Stimulated activated effector memory CD8-positive, alpha-beta T cell treated with anti-CD3 and anti-CD28 coated beads, Interleukin-12 subunit alpha, Interleukin-12 subunit beta, amount 100 ng/mL, for 72 hours (primary cell): ENCODE measurements at regions not wholly inside any gene's neighbourhood (a gene's known extent, or its start where the extent isn't known, plus 50 kb on each side); places are given as distances from the start of the nearest gene placed in this dataset.
A peak's percentile ranks its signal among the peaks of the same experiment; 100 is the strongest.
"Not testable (repeated sequence)": the region's sequence is repeated elsewhere in the genome, so short reads cannot be mapped to it uniquely, and the experiment has no call there.

Experiments used
- ATAC-seq: fragments of 150-1000 bp; cut with Tn5 transposase; 2 replicates; pipeline ENCODE4 v1.10.0; 2021
- DNase-seq, 2 donors: peaks; one replicate each; pipeline ENCODE4 v3.0.0; 2021 to 2022; ENCODE audit warnings: low spot score in 2 of 2
- H3K27ac Mint-ChIP-seq: one replicate; pipeline ENCODE4 v1.8.0; 2022; ENCODE audit warnings: mild to moderate bottlenecking, mixed read lengths
- H3K36me3 Mint-ChIP-seq: one replicate; pipeline ENCODE4 v1.8.0; 2022; ENCODE audit warnings: mild to moderate bottlenecking, mixed read lengths
- H3K4me1 Mint-ChIP-seq: one replicate; pipeline ENCODE4 v1.8.0; 2022; ENCODE audit warnings: mixed read lengths
- H3K4me3 Mint-ChIP-seq: one replicate; pipeline ENCODE4 v1.8.0; 2022; ENCODE audit warnings: mild to moderate bottlenecking, mixed read lengths
- H3K9me3 Mint-ChIP-seq: one replicate; pipeline ENCODE4 v1.8.0; 2022; ENCODE audit warnings: mixed read lengths

DNA sequence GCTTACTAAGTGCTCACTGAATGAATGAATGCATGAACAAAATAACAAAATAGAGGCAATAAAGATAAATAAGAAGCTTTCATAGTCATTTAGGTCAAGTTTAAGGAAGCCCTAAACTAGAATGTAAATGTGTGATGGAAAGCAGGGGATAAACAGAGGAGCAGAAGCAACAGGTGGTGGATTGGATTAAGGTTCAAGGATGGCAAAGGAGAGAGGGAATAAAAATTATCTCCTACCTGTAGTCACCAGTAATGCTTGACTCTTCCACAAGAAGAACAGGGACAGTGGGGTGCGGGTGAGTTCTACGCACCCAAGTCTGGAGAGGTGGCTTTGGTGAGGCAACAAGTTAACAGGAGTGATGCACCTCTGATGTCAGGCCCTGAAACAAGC, 212.4 kb downstream of the ZIC5 start:
- ATAC-seq = no peak
- no peak for DNase-seq
- H3K36me3 Mint-ChIP-seq = no peaks in the 10 kb centered on the region
- peaks cover 8% of the 10 kb centered on the region for H3K9me3 Mint-ChIP-seq
- H3K27ac Mint-ChIP-seq = no peak overlapping the region
- no peak overlapping the region for H3K4me3 Mint-ChIP-seq
- H3K4me1 Mint-ChIP-seq = peaks cover 11% of the 10 kb centered on the region

DNA sequence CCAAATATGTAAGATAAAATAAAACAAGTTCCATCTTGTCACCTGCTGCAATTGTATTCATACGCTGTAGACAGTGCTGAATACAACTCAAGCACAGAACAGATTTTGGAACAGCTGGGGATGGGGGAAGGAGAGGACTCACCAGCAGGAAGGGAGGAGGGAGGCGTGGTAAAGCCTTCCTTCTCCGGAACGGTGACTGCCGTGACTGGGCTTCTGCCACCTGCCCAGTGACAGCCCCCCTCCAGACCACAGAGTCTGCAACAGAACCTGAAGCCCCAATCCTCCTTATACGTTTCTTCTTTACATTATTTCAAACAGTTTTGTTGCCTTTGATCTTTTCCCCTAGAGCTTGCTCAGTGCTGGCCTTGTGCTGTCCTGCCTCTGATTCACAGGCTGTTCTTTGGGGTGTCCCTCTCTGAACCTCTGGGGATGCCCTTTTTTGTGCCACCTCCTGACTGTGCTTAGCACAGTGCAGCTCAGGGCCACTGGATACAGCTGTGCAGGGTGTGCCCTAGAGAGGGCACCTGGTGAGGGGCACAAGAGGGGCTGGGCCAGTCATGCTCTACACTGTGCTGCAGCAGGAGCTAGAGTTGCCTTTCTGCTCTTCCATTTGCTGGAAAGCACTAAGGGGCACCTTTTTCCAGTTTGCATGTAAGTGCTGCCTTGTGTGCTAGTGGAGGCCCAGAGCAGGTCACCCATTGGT, 213.0 kb downstream of the ZIC5 start:
- H3K9me3 Mint-ChIP-seq = peaks cover 8% of the 10 kb centered on the region
- H3K36me3 Mint-ChIP-seq = no peaks in the 10 kb centered on the region
- ATAC-seq (no peak), DNase-seq (no peak)
- no peak overlapping the region for H3K4me3 Mint-ChIP-seq
- no peak overlapping the region for H3K27ac Mint-ChIP-seq
- H3K4me1 Mint-ChIP-seq = peaks cover 11% of the 10 kb centered on the region

DNA sequence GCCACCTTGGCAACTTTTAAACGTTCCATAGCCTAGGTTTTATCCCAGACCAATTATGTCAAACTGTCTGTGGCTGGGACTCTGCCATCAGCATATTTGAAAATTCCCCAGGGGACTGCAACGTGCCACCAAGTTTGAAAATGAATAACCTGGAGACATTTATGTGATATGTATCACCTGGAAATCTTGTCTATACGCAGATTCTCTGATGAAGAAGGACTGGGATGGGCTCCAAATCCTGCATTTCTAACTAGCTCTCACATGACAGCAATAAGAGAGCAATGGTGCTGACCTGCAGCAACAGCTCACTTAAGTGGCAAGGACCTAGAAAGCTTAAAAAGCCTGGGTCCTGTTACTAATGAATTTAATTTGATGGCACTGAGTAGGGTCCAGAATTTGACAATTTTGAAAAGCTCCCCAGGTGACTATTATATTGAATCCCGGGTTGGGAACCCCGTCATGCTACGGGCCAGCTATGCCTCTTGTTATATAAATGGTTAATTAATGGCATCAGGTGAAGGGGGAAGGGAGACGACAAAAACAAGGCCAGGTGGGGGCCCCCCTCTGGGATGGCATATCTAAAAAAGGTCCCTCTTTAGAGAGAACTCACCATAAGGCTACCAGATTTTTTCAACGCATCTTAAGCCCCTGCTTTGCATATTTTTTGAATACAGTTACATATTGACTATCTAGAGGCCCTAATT, 213.7 kb downstream of the ZIC5 start:
- ATAC-seq (no peak), DNase-seq (no peak)
- H3K27ac Mint-ChIP-seq = no peak overlapping the region
- no peaks in the 10 kb centered on the region for H3K36me3 Mint-ChIP-seq
- no peak overlapping the region for H3K4me3 Mint-ChIP-seq
- H3K4me1 Mint-ChIP-seq = peaks cover 15% of the 10 kb centered on the region
- peaks cover 8% of the 10 kb centered on the region for H3K9me3 Mint-ChIP-seq

DNA sequence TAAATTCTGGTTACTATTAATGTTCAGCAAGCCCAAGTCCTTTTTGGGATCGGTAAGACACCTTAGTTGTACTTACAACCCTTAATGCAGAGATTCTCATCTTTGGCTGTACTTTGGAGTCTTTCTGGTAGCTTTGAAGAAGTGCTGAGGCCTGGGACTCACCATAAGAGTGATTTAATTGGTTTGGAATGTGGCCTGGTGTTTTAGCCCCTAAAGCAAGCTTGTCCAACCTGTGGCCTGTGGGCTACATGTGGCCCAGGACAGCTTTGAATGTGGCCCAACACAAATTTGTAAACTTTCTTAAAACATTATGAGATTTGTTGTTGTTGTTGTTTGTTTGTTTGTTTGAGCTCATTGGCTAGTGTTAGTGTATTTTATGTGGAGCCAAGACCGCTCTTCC, 215.3 kb downstream of the ZIC5 start:
- Mint-ChIP-seq H3K27ac (no peak overlapping the region), H3K4me1 (peaks cover 20% of the 10 kb centered on the region), H3K4me3 (no peak overlapping the region), H3K36me3 (no peaks in the 10 kb centered on the region), H3K9me3 (peaks cover 8% of the 10 kb centered on the region)
- DNase-seq (no peak), ATAC-seq (no peak)

DNA sequence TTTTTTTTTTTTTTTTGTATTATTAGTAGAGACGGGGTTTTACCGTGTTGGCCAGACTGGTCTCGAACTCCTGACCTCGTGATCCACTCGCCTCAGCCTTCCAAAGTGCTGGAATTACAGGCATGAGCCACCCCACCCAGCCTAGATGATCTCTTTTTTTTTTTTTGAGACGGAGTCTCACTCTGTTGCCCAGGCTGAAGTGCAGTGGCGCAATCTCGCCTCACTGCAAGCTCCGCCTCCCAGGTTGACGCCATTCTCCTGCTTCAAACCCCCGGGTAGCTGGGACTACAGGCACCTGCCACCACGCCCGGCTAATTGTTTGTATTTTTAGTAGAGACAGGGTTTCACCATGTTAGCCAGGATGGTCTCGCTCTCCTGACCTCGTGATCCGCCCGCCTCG, 216.8 kb downstream of the ZIC5 start:
- H3K4me3 Mint-ChIP-seq, H3K9me3 Mint-ChIP-seq, H3K36me3 Mint-ChIP-seq, DNase-seq, H3K27ac Mint-ChIP-seq, ATAC-seq: not testable (repeated sequence)
- H3K4me1 Mint-ChIP-seq = peaks cover 20% of the 10 kb centered on the region

DNA sequence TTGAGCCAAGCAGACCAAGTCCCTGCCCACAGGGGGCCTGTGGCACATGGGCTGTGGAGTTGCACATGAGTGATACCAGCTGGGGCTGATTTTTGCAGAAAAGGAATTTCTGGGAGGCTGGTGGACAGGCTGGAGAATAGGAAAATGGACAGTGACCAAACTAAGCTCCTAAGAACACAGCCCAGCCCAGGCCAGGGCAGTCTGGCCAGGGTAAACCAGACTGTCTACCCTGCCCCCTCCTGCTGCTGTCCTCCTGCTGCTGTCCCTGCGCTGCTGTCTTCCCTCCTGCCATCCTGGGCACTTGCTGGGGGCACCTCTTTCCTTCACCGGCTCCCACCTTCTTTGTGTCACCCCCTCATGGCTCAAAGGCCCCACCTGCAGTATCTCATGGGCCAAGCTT, 219.2 kb downstream of the ZIC5 start:
- H3K36me3 Mint-ChIP-seq = no peaks in the 10 kb centered on the region
- H3K4me1 Mint-ChIP-seq = peaks cover 9% of the 10 kb centered on the region
- ATAC-seq (no peak), DNase-seq (no peak)
- H3K4me3 Mint-ChIP-seq = no peak overlapping the region
- H3K9me3 Mint-ChIP-seq = no peaks in the 10 kb centered on the region
- no peak overlapping the region for H3K27ac Mint-ChIP-seq

DNA sequence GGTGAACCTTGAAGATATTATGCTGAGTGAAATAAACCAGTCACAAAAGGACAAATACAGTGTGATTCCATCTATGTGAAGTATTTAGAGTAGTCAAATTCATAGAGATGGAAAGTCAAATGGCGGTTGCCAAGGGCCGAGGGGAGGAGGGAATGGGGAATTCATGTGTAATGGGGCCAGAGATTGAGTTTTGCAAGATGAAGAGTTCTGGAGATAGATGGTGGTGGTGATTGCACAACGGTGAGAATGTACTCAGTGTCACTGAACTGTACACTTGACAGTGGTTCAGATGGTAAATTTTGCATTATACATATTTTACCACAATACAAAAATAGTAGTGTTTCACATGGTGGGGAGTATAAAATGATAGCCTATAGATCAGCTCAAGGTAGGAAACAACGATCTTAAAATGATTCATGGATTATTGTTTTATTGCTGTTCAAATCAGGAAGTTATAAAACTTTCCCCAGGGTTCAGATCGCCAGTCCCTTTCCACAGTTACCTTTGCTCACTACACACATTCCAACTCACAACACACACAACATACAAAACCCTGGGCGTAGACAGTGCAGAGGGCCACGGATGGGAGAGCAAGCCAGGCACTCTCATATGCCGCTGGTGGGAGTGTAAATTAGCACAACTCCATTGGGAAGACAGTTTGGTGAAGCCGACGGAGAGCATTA, 219.9 kb downstream of the ZIC5 start:
- Mint-ChIP-seq H3K9me3 (no peaks in the 10 kb centered on the region), H3K36me3 (no peaks in the 10 kb centered on the region), H3K27ac (no peak overlapping the region), H3K4me1 (peaks cover 9% of the 10 kb centered on the region), H3K4me3 (no peak overlapping the region)
- DNase-seq = no peak
- ATAC-seq = no peak

DNA sequence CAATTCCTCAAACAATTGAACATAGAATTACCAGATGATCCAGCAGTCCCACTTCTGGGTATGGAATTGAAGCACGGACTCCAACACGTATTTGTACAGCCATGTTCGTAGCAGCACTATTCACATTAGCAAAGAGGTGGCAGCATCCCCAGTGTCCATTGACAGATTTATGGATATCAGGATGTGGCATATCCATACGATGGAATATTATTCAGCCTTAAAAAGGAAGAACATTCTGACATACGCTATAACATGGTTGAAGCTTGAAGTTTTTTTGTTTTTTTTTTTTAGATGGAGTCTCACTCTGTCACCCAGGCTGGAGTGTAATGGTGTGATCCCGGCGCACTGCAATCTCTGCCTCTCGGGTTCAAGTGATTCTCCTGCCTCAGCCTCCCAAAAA, 220.6 kb downstream of the ZIC5 start:
- Mint-ChIP-seq H3K4me1 (peaks cover 9% of the 10 kb centered on the region), H3K27ac (no peak overlapping the region), H3K9me3 (no peaks in the 10 kb centered on the region), H3K36me3 (no peaks in the 10 kb centered on the region), H3K4me3 (no peak overlapping the region)
- ATAC-seq = no peak
- no peak for DNase-seq

DNA sequence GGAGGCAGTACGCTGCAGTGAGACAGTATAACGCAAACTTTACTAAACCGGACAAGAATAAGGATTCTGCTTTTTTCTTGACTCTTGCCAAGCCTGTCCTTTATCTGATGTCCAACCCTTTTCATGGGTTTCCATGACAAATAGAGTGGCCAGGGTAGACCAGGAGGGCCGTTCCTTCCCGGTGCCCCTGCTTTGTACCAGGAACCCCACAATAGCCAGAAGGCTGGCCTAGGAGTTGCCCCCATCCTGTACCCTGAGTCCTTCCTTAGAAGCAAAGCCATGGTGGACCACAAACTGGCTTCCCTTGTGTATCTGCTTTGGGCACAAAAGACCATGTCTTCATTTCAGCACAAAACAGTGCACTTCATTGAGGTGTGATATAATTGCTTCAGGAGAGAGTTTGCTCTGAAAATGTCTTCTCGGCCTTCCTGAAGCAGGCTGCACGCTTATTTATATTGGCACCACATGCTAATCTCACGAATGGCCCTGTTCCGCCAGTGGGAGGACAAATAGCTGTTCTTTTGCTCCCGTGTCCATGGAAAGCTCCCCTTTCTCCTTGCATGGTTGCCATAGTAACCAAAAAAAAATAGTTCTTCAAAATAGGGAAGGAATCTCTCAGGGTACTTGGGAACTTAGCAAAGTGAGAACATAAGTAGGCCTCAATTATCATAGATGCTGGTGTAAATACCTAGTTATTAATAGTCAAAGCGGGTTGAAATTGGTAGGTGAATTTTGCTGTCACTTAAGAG, 222.1 kb downstream of the ZIC5 start:
- Mint-ChIP-seq H3K4me1 (peaks cover 9% of the 10 kb centered on the region), H3K9me3 (no peaks in the 10 kb centered on the region), H3K4me3 (no peak overlapping the region), H3K36me3 (no peaks in the 10 kb centered on the region), H3K27ac (no peak overlapping the region)
- no peak for DNase-seq
- no peak for ATAC-seq

DNA sequence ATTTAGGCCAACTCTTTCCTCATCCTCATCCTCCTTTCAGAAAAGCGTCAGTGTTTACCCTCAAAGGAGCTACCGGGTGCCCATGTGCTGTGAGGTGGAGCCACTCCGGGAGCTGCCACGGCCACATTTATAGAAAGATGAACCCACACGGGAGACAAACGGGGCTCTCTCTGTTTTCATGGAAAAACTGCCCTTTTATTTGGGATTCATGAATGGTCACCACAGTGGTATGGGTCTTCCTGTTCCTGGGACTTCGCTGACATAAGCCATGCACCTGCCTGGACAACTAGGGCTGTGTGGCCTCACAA, 224.2 kb downstream of the ZIC5 start:
- Mint-ChIP-seq H3K27ac (no peak overlapping the region), H3K4me3 (no peak overlapping the region), H3K36me3 (no peaks in the 10 kb centered on the region), H3K4me1 (no peaks in the 10 kb centered on the region), H3K9me3 (no peaks in the 10 kb centered on the region)
- DNase-seq = no peak
- ATAC-seq = no peak

DNA sequence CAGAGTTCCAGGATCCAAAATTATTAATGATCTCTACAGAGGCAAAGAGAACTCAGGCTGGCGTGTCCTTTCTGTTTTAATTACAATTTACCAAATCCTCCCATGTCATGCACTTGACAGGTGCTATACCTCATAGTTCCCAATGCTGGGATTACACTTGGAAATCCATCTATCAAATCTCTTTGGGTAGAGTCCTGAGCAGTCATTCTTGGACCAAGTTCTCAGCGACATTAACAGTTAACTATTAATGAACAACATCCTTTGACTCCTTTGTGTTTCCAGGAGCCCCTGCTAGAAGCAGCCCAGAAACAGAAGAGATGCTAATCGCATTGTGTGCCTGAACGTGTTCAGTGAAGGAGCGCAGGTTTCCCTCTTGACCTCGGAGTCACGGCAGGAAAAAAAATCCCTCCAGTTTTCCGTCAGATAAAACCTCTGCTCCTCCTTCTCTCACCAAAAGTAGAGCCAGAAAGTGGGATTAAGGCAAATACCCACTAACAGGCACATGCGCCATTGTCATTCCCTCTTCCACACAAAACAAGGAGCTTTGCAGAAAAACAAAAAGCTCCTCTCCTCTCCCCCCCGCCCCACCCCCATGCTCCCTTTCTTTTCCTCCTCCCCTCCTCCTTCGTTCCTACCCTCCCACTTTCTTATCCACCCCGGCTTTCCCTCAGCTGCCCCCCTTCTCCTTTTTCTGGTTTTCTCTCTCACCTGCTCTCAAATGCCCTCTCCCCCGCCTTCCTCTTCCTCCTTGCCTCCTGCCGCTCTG, 224.7 kb downstream of the ZIC5 start:
- DNase-seq = no peak
- no peak overlapping the region for H3K4me3 Mint-ChIP-seq
- no peak overlapping the region for H3K27ac Mint-ChIP-seq
- no peaks in the 10 kb centered on the region for H3K4me1 Mint-ChIP-seq
- ATAC-seq = no peak
- no peaks in the 10 kb centered on the region for H3K9me3 Mint-ChIP-seq
- no peaks in the 10 kb centered on the region for H3K36me3 Mint-ChIP-seq

DNA sequence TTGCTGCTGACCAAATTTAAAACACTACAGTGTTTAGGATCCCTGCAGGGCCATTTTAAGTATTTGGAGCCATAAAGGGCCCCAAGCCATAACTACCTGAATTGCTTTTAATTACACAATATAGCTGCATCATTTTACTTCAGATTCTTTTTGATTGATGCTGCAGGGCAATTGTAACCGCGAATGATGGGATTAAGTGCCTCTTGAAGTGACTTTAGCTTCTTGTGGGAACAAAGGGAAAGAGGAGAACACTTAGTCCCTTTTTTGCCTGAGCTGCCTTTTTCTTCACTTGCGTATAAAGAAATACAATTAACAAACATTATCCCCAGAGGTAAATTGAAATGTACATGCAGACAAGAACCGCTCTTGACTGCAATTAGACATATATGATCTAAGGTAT, 228.5 kb downstream of the ZIC5 start:
- Mint-ChIP-seq H3K36me3 (no peaks in the 10 kb centered on the region), H3K4me1 (no peaks in the 10 kb centered on the region), H3K27ac (no peak overlapping the region), H3K9me3 (no peaks in the 10 kb centered on the region), H3K4me3 (no peak overlapping the region)
- DNase-seq (no peak), ATAC-seq (no peak)

DNA sequence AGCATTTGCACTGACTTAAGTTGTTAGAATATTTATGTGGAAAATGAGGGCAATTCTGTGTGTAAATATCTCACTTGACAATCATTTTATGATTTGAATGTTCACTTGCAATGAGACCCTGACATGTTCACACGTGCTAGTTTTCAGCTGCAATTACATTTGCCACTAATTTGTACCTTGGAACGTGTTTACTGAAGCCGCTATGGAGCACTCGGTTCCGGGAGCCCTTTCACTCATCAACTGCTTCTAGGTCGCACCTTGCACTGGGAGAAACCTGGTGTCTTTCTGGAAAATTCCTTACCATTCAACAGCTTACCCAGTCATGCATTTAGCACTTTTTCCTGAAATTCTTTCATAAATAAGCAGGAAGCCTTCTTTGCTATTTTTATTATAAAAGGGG, 229.6 kb downstream of the ZIC5 start:
- Mint-ChIP-seq H3K4me3 (no peak overlapping the region), H3K27ac (no peak overlapping the region), H3K36me3 (no peaks in the 10 kb centered on the region), H3K4me1 (no peaks in the 10 kb centered on the region), H3K9me3 (no peaks in the 10 kb centered on the region)
- DNase-seq = peak in 1 of 2 donors; percentile 22
- ATAC-seq = no peak

DNA sequence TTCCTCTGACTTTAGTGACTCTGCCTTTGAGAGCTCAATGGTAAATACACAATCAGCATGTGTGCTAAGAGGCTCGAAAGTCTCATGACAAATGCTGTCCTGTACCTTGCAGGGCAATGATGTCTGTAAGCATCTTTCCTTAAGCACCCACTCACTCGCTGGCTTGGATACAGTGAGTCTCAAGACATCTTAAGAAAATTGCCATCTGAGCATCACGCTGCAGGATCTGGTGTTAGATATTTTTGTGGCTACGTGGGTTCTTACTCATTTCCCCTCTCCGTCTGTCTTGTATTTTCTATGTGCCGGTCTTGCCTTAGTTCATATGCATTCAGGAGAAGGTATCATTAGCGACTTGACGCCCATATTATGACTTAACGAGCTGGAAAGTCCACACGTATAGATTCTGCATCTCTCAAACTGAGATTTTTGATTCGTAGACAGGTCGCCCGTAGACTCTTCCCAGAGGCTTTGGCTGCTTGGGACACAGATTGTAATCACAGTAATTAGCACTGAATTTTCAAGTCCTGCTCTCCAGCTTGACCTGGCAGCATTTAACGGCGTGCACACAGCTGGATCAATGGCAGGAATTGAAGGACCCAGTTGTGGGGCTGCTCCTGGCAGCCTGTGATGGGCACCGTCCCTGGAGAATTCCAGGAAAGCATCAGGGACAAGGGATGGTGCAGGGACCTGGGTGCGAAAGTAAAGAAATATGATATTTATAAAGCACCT, 231.2 kb downstream of the ZIC5 start:
- no peaks in the 10 kb centered on the region for H3K36me3 Mint-ChIP-seq
- no peak overlapping the region for H3K27ac Mint-ChIP-seq
- H3K9me3 Mint-ChIP-seq = no peaks in the 10 kb centered on the region
- no peaks in the 10 kb centered on the region for H3K4me1 Mint-ChIP-seq
- DNase-seq (no peak), ATAC-seq (no peak)
- H3K4me3 Mint-ChIP-seq = no peak overlapping the region
